Loucy (cell line): ENCODE measurements at regions not wholly inside any gene's neighbourhood (a gene's known extent, or its start where the extent isn't known, plus 50 kb on each side); places are given as distances from the start of the nearest gene placed in this dataset.

Source experiments
- H2AFZ ChIP-seq: fragments of 200-600 bp; sonication (generic); 2 replicates; pipeline ENCODE4 v1.6.0; 2016; ENCODE audit warnings: antibody characterized with exemption, mild to moderate bottlenecking, low read length, moderate library complexity
- H3F3A ChIP-seq: fragments of 200-600 bp; 2 replicates; pipeline ENCODE4 v1.6.0; 2016; ENCODE audit warnings: antibody characterized with exemption, low read depth, mild to moderate bottlenecking
- H3K27me3 ChIP-seq: fragments of 200-600 bp; sonication (generic); 2 replicates; pipeline ENCODE4 v1.6.1; 2014; ENCODE audit warnings: low read length, mild to moderate bottlenecking; ENCODE audit not compliant: insufficient read depth, poor library complexity, severe bottlenecking
- H3K36me3 ChIP-seq: fragments of 200-600 bp; sonication (generic); 2 replicates; pipeline ENCODE4 v1.6.1; 2016; ENCODE audit warnings: low read length; ENCODE audit not compliant: insufficient read depth
- H3K4me1 ChIP-seq: fragments of 200-600 bp; sonication (generic); 2 replicates; pipeline ENCODE4 v1.5.1; 2014; ENCODE audit warnings: low read length, mild to moderate bottlenecking; ENCODE audit not compliant: insufficient read depth, poor library complexity, severe bottlenecking
- H3K4me2 ChIP-seq: fragments of 200-600 bp; sonication (generic); 2 replicates; pipeline ENCODE4 v1.6.0; 2014; ENCODE audit warnings: antibody characterized with exemption, low read length, low read depth, mild to moderate bottlenecking; ENCODE audit not compliant: poor library complexity, severe bottlenecking
- H3K4me3 ChIP-seq: fragments of 200-600 bp; sonication (generic); 2 replicates; pipeline ENCODE4 v1.5.1; 2014; ENCODE audit warnings: low read length, mild to moderate bottlenecking, mixed read lengths; ENCODE audit not compliant: poor library complexity, severe bottlenecking
- H3K79me2 ChIP-seq: fragments of 200-600 bp; sonication (generic); 2 replicates; pipeline ENCODE4 v1.6.1; 2014; ENCODE audit warnings: low read length; ENCODE audit not compliant: insufficient read depth
- H3K9ac ChIP-seq: fragments of 200-600 bp; sonication (generic); 2 replicates; pipeline ENCODE4 v1.6.0; 2014; ENCODE audit warnings: mild to moderate bottlenecking, low read depth, low read length, moderate library complexity; ENCODE audit not compliant: poor library complexity, severe bottlenecking
- H3K9me2 ChIP-seq: fragments of 200-600 bp; sonication (generic); replicated peaks from 2 replicates; pipeline ENCODE4 v1.6.1; 2016; ENCODE audit warnings: low read depth, low read length, mixed read lengths
- H3K9me3 ChIP-seq: fragments of 200-600 bp; sonication (generic); 2 replicates; pipeline ENCODE4 v1.6.1; 2014; ENCODE audit warnings: mild to moderate bottlenecking, antibody characterized with exemption, low read length, low read depth; ENCODE audit not compliant: insufficient read depth
- H4K20me1 ChIP-seq: fragments of 200-600 bp; sonication (generic); 2 replicates; pipeline ENCODE4 v1.6.0; 2014; ENCODE audit warnings: antibody characterized with exemption, low read length, mild to moderate bottlenecking; ENCODE audit not compliant: insufficient read depth, poor library complexity, severe bottlenecking
- CTCF ChIP-seq: fragments of 200-600 bp; sonication (generic); conservative IDR thresholded peaks from 2 replicates; pipeline ENCODE4 v1.5.1; 2014; ENCODE audit warnings: mild to moderate bottlenecking, antibody characterized with exemption, low read length
- EZH2phosphoT487 ChIP-seq: fragments of 200-600 bp; IDR thresholded peaks from 2 replicates; pipeline ENCODE4 v1.6.1; 2018; ENCODE audit warnings: antibody characterized with exemption, mild to moderate bottlenecking, moderate library complexity, borderline replicate concordance

DNA sequence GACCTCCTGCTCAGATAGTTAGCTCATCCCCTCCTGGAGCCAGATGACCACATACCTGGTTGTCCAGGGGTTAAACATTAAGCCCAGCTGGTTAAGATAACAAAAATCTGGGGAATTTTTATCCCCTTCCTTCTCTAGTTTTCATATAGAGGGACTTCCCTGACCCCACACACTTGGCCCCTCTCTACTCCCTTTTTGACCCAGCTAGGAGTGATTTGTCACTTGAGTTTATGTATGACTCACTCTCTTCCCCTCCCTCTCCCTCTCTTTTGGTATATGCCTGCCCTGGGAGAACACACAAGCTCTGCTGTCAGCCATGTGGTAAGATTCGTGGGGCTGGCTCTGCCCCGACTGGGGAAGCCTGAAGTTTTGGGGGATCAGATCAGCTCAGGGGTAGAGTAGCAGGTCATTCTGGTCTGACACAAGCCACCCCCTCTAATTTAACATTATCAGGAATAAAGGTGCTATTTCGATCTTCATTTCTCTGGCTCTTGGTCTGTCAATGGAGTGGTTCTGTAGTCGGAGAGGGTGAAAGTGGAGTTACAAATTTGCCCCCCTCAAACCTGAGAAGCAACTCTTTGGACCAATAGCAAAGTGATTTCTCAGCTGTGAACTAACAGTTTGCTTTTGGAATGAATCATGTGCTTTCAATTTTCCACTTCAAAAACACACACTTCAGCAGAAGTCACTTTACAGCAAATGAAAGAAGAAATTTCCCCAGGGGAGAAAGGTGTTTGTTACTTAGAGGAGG, 415.3 kb upstream of the CADM1 start:
- Histone ChIP-seq H3K27me3 (no peaks in the 10 kb centered on the region), H3K79me2 (no peaks in the 10 kb centered on the region), H3K4me2 (no peak overlapping the region), H3F3A (no peaks in the 10 kb centered on the region), H3K9me3 (no peaks in the 10 kb centered on the region; the same call in 1 of the 2 replicates), H3K4me3 (no peak overlapping the region), H3K36me3 (no peaks in the 10 kb centered on the region), H3K9me2 (no peaks in the 10 kb centered on the region), H3K4me1 (no peaks in the 10 kb centered on the region), H3K9ac (no peak overlapping the region), H4K20me1 (no peaks in the 10 kb centered on the region), H2AFZ (no peak overlapping the region)
- TF ChIP-seq EZH2phosphoT487: no peak

- no peak overlapping the region for H3K4me3 ChIP-seq
- H3K36me3 ChIP-seq: no peaks in the 10 kb centered on the region
- H3K4me1 ChIP-seq: no peaks in the 10 kb centered on the region
- no peaks in the 10 kb centered on the region for H4K20me1 ChIP-seq
- H3K4me2 ChIP-seq: no peak overlapping the region
- H3K79me2 ChIP-seq: no peaks in the 10 kb centered on the region
- no peaks in the 10 kb centered on the region for H3K9me3 ChIP-seq
- no peaks in the 10 kb centered on the region for H3K9me2 ChIP-seq
- H3K27me3 ChIP-seq: no peaks in the 10 kb centered on the region
- no peak overlapping the region for H3K9ac ChIP-seq
- TF ChIP-seq EZH2phosphoT487 (no peak), CTCF (no peak)
- no peaks in the 10 kb centered on the region for H3F3A ChIP-seq
- H2AFZ ChIP-seq: no peak overlapping the region
Observed at GRCh38 chr11:115918576-115918975, 414.4 kb upstream of the CADM1 start.

GRCh38 chr11:115916608-115917007, 412.4 kb upstream of the CADM1 start:
- no peaks in the 10 kb centered on the region for H3K27me3 ChIP-seq
- H3K36me3 ChIP-seq: no peaks in the 10 kb centered on the region
- no peak overlapping the region for H2AFZ ChIP-seq
- no peak overlapping the region for H3K4me3 ChIP-seq
- no peaks in the 10 kb centered on the region for H3K9me2 ChIP-seq
- TF ChIP-seq EZH2phosphoT487: no peak
- no peak for TF ChIP-seq CTCF
- no peaks in the 10 kb centered on the region for H4K20me1 ChIP-seq
- no peaks in the 10 kb centered on the region for H3F3A ChIP-seq
- no peaks in the 10 kb centered on the region for H3K9me3 ChIP-seq
- no peak overlapping the region for H3K9ac ChIP-seq
- no peaks in the 10 kb centered on the region for H3K79me2 ChIP-seq
- no peaks in the 10 kb centered on the region for H3K4me1 ChIP-seq
- no peak overlapping the region for H3K4me2 ChIP-seq

- Histone ChIP-seq H3K4me3 (no peak overlapping the region), H3K36me3 (no peaks in the 10 kb centered on the region), H3K4me2 (no peak overlapping the region), H3K9me2 (no peaks in the 10 kb centered on the region), H3F3A (no peaks in the 10 kb centered on the region), H3K79me2 (no peaks in the 10 kb centered on the region), H2AFZ (no peak overlapping the region), H3K27me3 (no peaks in the 10 kb centered on the region), H3K9ac (no peak overlapping the region), H3K4me1 (no peaks in the 10 kb centered on the region), H4K20me1 (no peaks in the 10 kb centered on the region), H3K9me3 (no peaks in the 10 kb centered on the region)
- no peak for TF ChIP-seq EZH2phosphoT487
- TF ChIP-seq CTCF: no peak
Observed at GRCh38 chr11:115912484-115912945, 408.3 kb upstream of the CADM1 start.
